ENCODE measurements at regions not wholly inside any gene's neighbourhood (a gene's known extent, or its start where the extent isn't known, plus 50 kb on each side); places are given as distances from the start of the nearest gene placed in this dataset.
"Not testable (repeated sequence)": the region's sequence is repeated elsewhere in the genome, so short reads cannot be mapped to it uniquely, and the experiment has no call there.

GRCh38 chr11:29612423-29612822 is 404.4 kb downstream of the KCNA4 start:
- Mint-ChIP-seq H3K27me3 (ENCODE audit: unreplicated experiment) (no peaks in the 10 kb centered on the region), H3K9me3 (ENCODE audit: low read depth, unreplicated experiment) (no peaks in the 10 kb centered on the region), H3K4me1 (ENCODE audit: low read depth, unreplicated experiment) (no peaks in the 10 kb centered on the region), H3K36me3 (ENCODE audit: insufficient read depth, unreplicated experiment) (no peaks in the 10 kb centered on the region), H3K4me3 (ENCODE audit: low read depth, unreplicated experiment) (no peak overlapping the region), H3K27ac (ENCODE audit: unreplicated experiment) (no peak overlapping the region)
- no peak for DNase-seq
- BruUV-seq (replicated peaks), result no TSS peak
- CTCF ChIA-PET, result no interaction called here
- TF ChIP-seq CTCF (IDR thresholded peaks at IDR 0.05; ENCODE audit: unreplicated experiment), result no peak
- intact Hi-C loops (cut with micrococcal nuclease; ENCODE audit: unreplicated experiment), result no loop called here

- no peaks in the 10 kb centered on the region for H3K4me1 Mint-ChIP-seq (ENCODE audit: low read depth, unreplicated experiment)
These were observed 410.3 kb downstream of the KCNA4 start for GRCh38 chr11:29606330-29607031.

GRCh38 chr11:29600151-29600575 is 416.7 kb downstream of the KCNA4 start:
- H3K27me3 Mint-ChIP-seq (ENCODE audit: unreplicated experiment); H3K4me1 Mint-ChIP-seq (ENCODE audit: low read depth, unreplicated experiment); H3K9me3 Mint-ChIP-seq (ENCODE audit: low read depth, unreplicated experiment); intact Hi-C loops (cut with micrococcal nuclease; ENCODE audit: unreplicated experiment); H3K4me3 Mint-ChIP-seq (ENCODE audit: low read depth, unreplicated experiment); BruUV-seq (replicated peaks); DNase-seq; H3K27ac Mint-ChIP-seq (ENCODE audit: unreplicated experiment); H3K36me3 Mint-ChIP-seq (ENCODE audit: insufficient read depth, unreplicated experiment): not testable (repeated sequence)
- CTCF ChIA-PET, result interaction anchor here (1.1 kb wide), 1 partner anchor 30 kb away, joined by 5 read pairs; no protein-coding TSS in a partner anchor

More at GRCh38 chr11:29606330-29607031, 410.3 kb downstream of the KCNA4 start:
- Mint-ChIP-seq H3K4me3 (ENCODE audit: low read depth, unreplicated experiment) (no peak overlapping the region), H3K27ac (ENCODE audit: unreplicated experiment) (no peak overlapping the region), H3K36me3 (ENCODE audit: insufficient read depth, unreplicated experiment) (no peaks in the 10 kb centered on the region), H3K27me3 (ENCODE audit: unreplicated experiment) (no peaks in the 10 kb centered on the region), H3K9me3 (ENCODE audit: low read depth, unreplicated experiment) (peaks cover 2% of the 10 kb centered on the region)
- intact Hi-C loops (cut with micrococcal nuclease; ENCODE audit: unreplicated experiment), result no loop called here
- TF ChIP-seq CTCF (IDR thresholded peaks at IDR 0.05; ENCODE audit: unreplicated experiment), result no peak
- no TSS peak for BruUV-seq (replicated peaks)
- CTCF ChIA-PET, result no interaction called here
- no peak for DNase-seq

GRCh38 chr11:29584342-29584741 is 432.5 kb downstream of the KCNA4 start:
- H3K4me1 Mint-ChIP-seq (ENCODE audit: low read depth, unreplicated experiment), result no peaks in the 10 kb centered on the region
- H3K27ac Mint-ChIP-seq (ENCODE audit: unreplicated experiment), result no peak overlapping the region
- intact Hi-C loops (cut with micrococcal nuclease; ENCODE audit: unreplicated experiment), result no loop called here
- no peaks in the 10 kb centered on the region for H3K9me3 Mint-ChIP-seq (ENCODE audit: low read depth, unreplicated experiment)
- H3K4me3 Mint-ChIP-seq (ENCODE audit: low read depth, unreplicated experiment), result no peak overlapping the region
- no peaks in the 10 kb centered on the region for H3K36me3 Mint-ChIP-seq (ENCODE audit: insufficient read depth, unreplicated experiment)
- no peak for DNase-seq
- CTCF ChIA-PET, result no interaction called here
- no TSS peak for BruUV-seq (replicated peaks)
- H3K27me3 Mint-ChIP-seq (ENCODE audit: unreplicated experiment), result no peaks in the 10 kb centered on the region
- no peak for TF ChIP-seq CTCF (IDR thresholded peaks at IDR 0.05; ENCODE audit: unreplicated experiment)

GRCh38 chr11:29578806-29579205 is 438.0 kb downstream of the KCNA4 start:
- Mint-ChIP-seq H3K27ac (ENCODE audit: unreplicated experiment) (no peak overlapping the region), H3K36me3 (ENCODE audit: insufficient read depth, unreplicated experiment) (no peaks in the 10 kb centered on the region), H3K27me3 (ENCODE audit: unreplicated experiment) (no peaks in the 10 kb centered on the region), H3K9me3 (ENCODE audit: low read depth, unreplicated experiment) (no peaks in the 10 kb centered on the region), H3K4me3 (ENCODE audit: low read depth, unreplicated experiment) (no peak overlapping the region), H3K4me1 (ENCODE audit: low read depth, unreplicated experiment) (no peaks in the 10 kb centered on the region)
- CTCF ChIA-PET, result no interaction called here
- DNase-seq, result no peak
- no peak for TF ChIP-seq CTCF (IDR thresholded peaks at IDR 0.05; ENCODE audit: unreplicated experiment)
- BruUV-seq (replicated peaks), result no TSS peak
- intact Hi-C loops (cut with micrococcal nuclease; ENCODE audit: unreplicated experiment), result no loop called here

All from Calu3 (cell line).